ENCODE measurements at regions not wholly inside any gene's neighbourhood (a gene's known extent, or its start where the extent isn't known, plus 50 kb on each side); places are given as distances from the start of the nearest gene placed in this dataset.
"Not testable (repeated sequence)": the region's sequence is repeated elsewhere in the genome, so short reads cannot be mapped to it uniquely, and the experiment has no call there.

- DNase-seq = no peak
Observed at GRCh38 chr11:11220786-11221185, 132.3 kb downstream of the CSNK2A3 start.

- no peak for DNase-seq
Observed at GRCh38 chr11:11218629-11218986, 134.4 kb downstream of the CSNK2A3 start.

GRCh38 chr11:11217929-11218628 lies 135.0 kb downstream of the CSNK2A3 start:
- DNase-seq = no peak

- no peak for DNase-seq
Observed at GRCh38 chr11:11217289-11217928, 135.6 kb downstream of the CSNK2A3 start.

GRCh38 chr11:11215944-11216343 lies 137.1 kb downstream of the CSNK2A3 start:
- DNase-seq = no peak

GRCh38 chr11:11215058-11215815 lies 137.8 kb downstream of the CSNK2A3 start:
- DNase-seq = no peak

GRCh38 chr11:11213117-11213516 lies 139.9 kb downstream of the CSNK2A3 start:
- no peak for DNase-seq

- no peak for DNase-seq
Observed at GRCh38 chr11:11211888-11212287, 141.2 kb downstream of the CSNK2A3 start.

- no peak for DNase-seq
Observed at GRCh38 chr11:11211186-11211585, 141.9 kb downstream of the CSNK2A3 start.

GRCh38 chr11:11210446-11210845 lies 142.6 kb downstream of the CSNK2A3 start:
- DNase-seq = no peak

- DNase-seq = no peak
Observed at GRCh38 chr11:11209967-11210366, 143.1 kb downstream of the CSNK2A3 start.

- DNase-seq = no peak
Observed at GRCh38 chr11:11208994-11209393, 144.1 kb downstream of the CSNK2A3 start.

- no peak for DNase-seq
Observed at GRCh38 chr11:11207428-11207827, 145.6 kb downstream of the CSNK2A3 start.

- DNase-seq = no peak
Observed at GRCh38 chr11:11206484-11206883, 146.6 kb downstream of the CSNK2A3 start.

GRCh38 chr11:11202885-11203284 lies 150.2 kb downstream of the CSNK2A3 start:
- no peak for DNase-seq

GRCh38 chr11:11201302-11201701 lies 151.7 kb downstream of the CSNK2A3 start:
- not testable (repeated sequence) for DNase-seq

GRCh38 chr11:11192541-11192940 lies 160.5 kb downstream of the CSNK2A3 start:
- no peak for DNase-seq

GRCh38 chr11:11189506-11189905 lies 163.5 kb downstream of the CSNK2A3 start:
- DNase-seq = no peak

- no peak for DNase-seq
Observed at GRCh38 chr11:11186249-11186648, 166.8 kb downstream of the CSNK2A3 start.

- DNase-seq = no peak
Observed at GRCh38 chr11:11182261-11182660, 170.8 kb downstream of the CSNK2A3 start.

GRCh38 chr11:11178671-11179638 lies 174.1 kb downstream of the CSNK2A3 start:
- no peak for DNase-seq

- DNase-seq = no peak
Observed at GRCh38 chr11:11177156-11177808, 175.8 kb downstream of the CSNK2A3 start.
